ENCODE measurements at regions not wholly inside any gene's neighbourhood (a gene's known extent, or its start where the extent isn't known, plus 50 kb on each side); places are given as distances from the start of the nearest gene placed in this dataset.

- no peak for TF ChIP-seq POLR2A (IDR thresholded peaks at IDR 0.05; ENCODE audit: low read depth, low read length)
- no peak for TF ChIP-seq POLR2AphosphoS5 (IDR thresholded peaks at IDR 0.05; ENCODE audit: low read depth, low read length)
- TF ChIP-seq SPI1 (IDR thresholded peaks at IDR 0.05; ENCODE audit: low read depth, low read length) = no peak
Observed at GRCh38 chr9:111099199-111100008, 61.1 kb upstream of the LPAR1 start.

Measured in GM12891 (cell line).